ENCODE measurements at regions not wholly inside any gene's neighbourhood (a gene's known extent, or its start where the extent isn't known, plus 50 kb on each side); places are given as distances from the start of the nearest gene placed in this dataset.

GRCh38 chr9:109716631-109717030, 63.4 kb upstream of the PALM2AKAP2 start:
- no peak for DNase-seq
- in situ Hi-C loops (cut with MboI; ENCODE audit: low sequenced_read_pairs in 4 of 4) (no loop called here), intact Hi-C loops (cut with DNase I; ENCODE audit: low total_unique reads) (no loop called here)
- no peaks in the 10 kb centered on the region for H3K4me1 ChIP-seq
- no peak overlapping the region for H3K4me3 ChIP-seq
- TF ChIP-seq POLR2A (IDR thresholded peaks at IDR 0.05) (no peak), CTCF (IDR thresholded peaks at IDR 0.05 in 4 of 5, conservative IDR thresholded peaks at IDR 0.05 in 1 of 5) (no peak)
- no peaks in the 10 kb centered on the region for H3K36me3 ChIP-seq
- H3K9me3 ChIP-seq: no peaks in the 10 kb centered on the region
- no peak for ATAC-seq
- H3K27ac ChIP-seq: no peak overlapping the region
- H3K27me3 ChIP-seq: no peaks in the 10 kb centered on the region

GRCh38 chr9:109717342-109717741, 62.7 kb upstream of the PALM2AKAP2 start:
- in situ Hi-C loops (cut with MboI; ENCODE audit: low sequenced_read_pairs in 4 of 4): no loop called here
- intact Hi-C loops (cut with DNase I; ENCODE audit: low total_unique reads): no loop called here
- Histone ChIP-seq H3K27ac (no peak overlapping the region), H3K4me3 (no peak overlapping the region), H3K9me3 (no peaks in the 10 kb centered on the region), H3K4me1 (no peaks in the 10 kb centered on the region), H3K36me3 (no peaks in the 10 kb centered on the region), H3K27me3 (no peaks in the 10 kb centered on the region)
- no peak for TF ChIP-seq POLR2A (IDR thresholded peaks at IDR 0.05)
- no peak for TF ChIP-seq CTCF (IDR thresholded peaks at IDR 0.05 in 4 of 5, conservative IDR thresholded peaks at IDR 0.05 in 1 of 5)
- no peak for DNase-seq
- no peak for ATAC-seq

GRCh38 chr9:109718861-109719260, 61.1 kb upstream of the PALM2AKAP2 start:
- no peak for DNase-seq
- intact Hi-C loops (cut with DNase I; ENCODE audit: low total_unique reads): no loop called here
- H3K36me3 ChIP-seq: no peaks in the 10 kb centered on the region

GRCh38 chr9:109721001-109721400, 59.0 kb upstream of the PALM2AKAP2 start:
- in situ Hi-C loops (cut with MboI; ENCODE audit: low sequenced_read_pairs in 4 of 4): no loop called here
- no peak for ATAC-seq

More at GRCh38 chr9:109718861-109719260, 61.1 kb upstream of the PALM2AKAP2 start:
- in situ Hi-C loops (cut with MboI; ENCODE audit: low sequenced_read_pairs in 4 of 4): no loop called here
- no peaks in the 10 kb centered on the region for H3K27me3 ChIP-seq
- ATAC-seq: no peak
- no peaks in the 10 kb centered on the region for H3K9me3 ChIP-seq
- no peak overlapping the region for H3K27ac ChIP-seq
- H3K4me1 ChIP-seq: no peaks in the 10 kb centered on the region
- no peak for TF ChIP-seq CTCF (IDR thresholded peaks at IDR 0.05 in 4 of 5, conservative IDR thresholded peaks at IDR 0.05 in 1 of 5)
- TF ChIP-seq POLR2A (IDR thresholded peaks at IDR 0.05): no peak
- H3K4me3 ChIP-seq: no peak overlapping the region

More at GRCh38 chr9:109721001-109721400, 59.0 kb upstream of the PALM2AKAP2 start:
- no peaks in the 10 kb centered on the region for H3K9me3 ChIP-seq
- no peak for TF ChIP-seq POLR2A (IDR thresholded peaks at IDR 0.05)
- TF ChIP-seq CTCF (IDR thresholded peaks at IDR 0.05 in 4 of 5, conservative IDR thresholded peaks at IDR 0.05 in 1 of 5): no peak
- no peak overlapping the region for H3K27ac ChIP-seq
- no peak overlapping the region for H3K4me3 ChIP-seq
- no peak for DNase-seq
- H3K4me1 ChIP-seq: no peaks in the 10 kb centered on the region
- H3K36me3 ChIP-seq: no peaks in the 10 kb centered on the region
- H3K27me3 ChIP-seq: no peaks in the 10 kb centered on the region
- intact Hi-C loops (cut with DNase I; ENCODE audit: low total_unique reads): no loop called here

All from gastrocnemius medialis (tissue), 4 donors.